Fibroblast of lung (primary cell): ENCODE measurements at regions not wholly inside any gene's neighbourhood (a gene's known extent, or its start where the extent isn't known, plus 50 kb on each side); places are given as distances from the start of the nearest gene placed in this dataset.
A peak's percentile ranks its signal among the peaks of the same experiment; 100 is the strongest.

Experiments used
- DNase-seq, 2 donors: peaks; one replicate each; pipeline versions ENCODE4 v3.0.0 to v3.0.0-alpha.2; 2010; ENCODE audit warnings: low read depth in 2 of 2
- H2AFZ ChIP-seq: 2 replicates; pipeline ENCODE4 v1.5.1; 2012; ENCODE audit warnings: low read length, control low read depth, inconsistent platforms
- H3K27ac ChIP-seq: 2 replicates; pipeline ENCODE4 v1.5.1; 2011; ENCODE audit warnings: low read length, control low read depth; ENCODE audit not compliant: insufficient read depth
- H3K27me3 ChIP-seq: 2 replicates; pipeline ENCODE4 v1.5.1; 2011; ENCODE audit warnings: mild to moderate bottlenecking, low read length; ENCODE audit not compliant: control insufficient read depth, insufficient read depth
- H3K36me3 ChIP-seq: 2 replicates; pipeline ENCODE4 v1.5.1; 2011; ENCODE audit warnings: low read length; ENCODE audit not compliant: control insufficient read depth, insufficient read depth
- H3K4me1 ChIP-seq: 2 replicates; pipeline ENCODE4 v1.5.1; 2011; ENCODE audit warnings: low read length; ENCODE audit not compliant: control insufficient read depth, insufficient read depth; ENCODE audit errors: extremely low read depth
- H3K4me2 ChIP-seq: 2 replicates; pipeline ENCODE4 v1.5.1; 2011; ENCODE audit warnings: low read length, control low read depth; ENCODE audit not compliant: insufficient read depth; ENCODE audit errors: extremely low read depth
- H3K4me3 ChIP-seq, 4 experiments: fragments of 200-600 bp in 1 of 4; sonication (generic) in 1 of 4; replicated peaks in 1 of 4; 2 replicates each; pipeline ENCODE4 v1.5.1; 2011 to 2016; ENCODE audit warnings: low read length in 4 of 4, low read depth in 3 of 4, mild to moderate bottlenecking in 3 of 4, control low read depth in 2 of 4, inconsistent platforms in 1 of 4, mixed read lengths in 1 of 4; ENCODE audit not compliant: insufficient read depth in 1 of 4; ENCODE audit errors: control extremely low read depth in 1 of 4
- H3K79me2 ChIP-seq: 2 replicates; pipeline ENCODE4 v1.5.1; 2012; ENCODE audit warnings: mild to moderate bottlenecking, low read length, inconsistent platforms; ENCODE audit not compliant: control insufficient read depth, insufficient read depth
- H3K9ac ChIP-seq: 2 replicates; pipeline ENCODE4 v1.5.1; 2011; ENCODE audit warnings: mild to moderate bottlenecking, low read length, control low read depth; ENCODE audit not compliant: insufficient read depth
- H3K9me3 ChIP-seq: 2 replicates; pipeline ENCODE4 v1.5.1; 2012; ENCODE audit warnings: low read depth, low read length; ENCODE audit not compliant: control insufficient read depth, insufficient read depth
- H4K20me1 ChIP-seq: 2 replicates; pipeline ENCODE4 v1.5.1; 2011; ENCODE audit warnings: low read length; ENCODE audit not compliant: control insufficient read depth, insufficient read depth; ENCODE audit errors: extremely low read depth
- EZH2 ChIP-seq: IDR thresholded peaks from 2 replicates; pipeline ENCODE4 v1.5.1; 2012; ENCODE audit warnings: low read length, control low read depth, mild to moderate bottlenecking; ENCODE audit errors: missing control alignments
- TF ChIP-seq, protein P1 (sequence below), 2 donors: IDR thresholded peaks in 1 of 2; conservative IDR thresholded peaks in 1 of 2; 1 replicate in 1 of 2; 2 replicates in 1 of 2; pipeline ENCODE4 v1.5.1; 2011 to 2012; ENCODE audit warnings: low read length in 2 of 2, control low read depth in 1 of 2, inconsistent platforms in 1 of 2, low read depth in 1 of 2, mild to moderate bottlenecking in 1 of 2

DNA sequence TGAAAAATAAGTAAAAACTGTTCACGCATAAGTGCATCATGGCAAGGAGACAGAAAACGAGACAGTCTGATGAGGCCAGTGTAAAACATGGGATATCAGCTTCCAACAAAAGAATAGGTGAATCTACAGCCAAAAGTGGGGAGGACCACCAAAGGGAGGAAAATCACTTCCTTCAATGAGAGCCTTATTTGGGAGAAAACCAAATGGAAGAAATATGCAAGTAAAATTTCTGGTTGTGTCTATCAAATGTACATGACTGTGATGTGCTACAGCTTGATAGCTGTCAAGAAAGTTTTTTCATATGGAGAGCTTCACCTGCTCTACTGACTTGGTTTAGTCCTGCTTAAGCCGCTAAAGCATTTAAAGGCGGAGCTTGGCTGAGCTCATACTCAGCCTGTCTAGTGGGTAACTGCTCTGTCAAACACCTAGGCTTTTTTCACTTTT lies 66.2 kb downstream of the MAGEA1 start:
- H3K27me3 ChIP-seq = no peaks in the 10 kb centered on the region
- TF ChIP-seq, protein P1, sequence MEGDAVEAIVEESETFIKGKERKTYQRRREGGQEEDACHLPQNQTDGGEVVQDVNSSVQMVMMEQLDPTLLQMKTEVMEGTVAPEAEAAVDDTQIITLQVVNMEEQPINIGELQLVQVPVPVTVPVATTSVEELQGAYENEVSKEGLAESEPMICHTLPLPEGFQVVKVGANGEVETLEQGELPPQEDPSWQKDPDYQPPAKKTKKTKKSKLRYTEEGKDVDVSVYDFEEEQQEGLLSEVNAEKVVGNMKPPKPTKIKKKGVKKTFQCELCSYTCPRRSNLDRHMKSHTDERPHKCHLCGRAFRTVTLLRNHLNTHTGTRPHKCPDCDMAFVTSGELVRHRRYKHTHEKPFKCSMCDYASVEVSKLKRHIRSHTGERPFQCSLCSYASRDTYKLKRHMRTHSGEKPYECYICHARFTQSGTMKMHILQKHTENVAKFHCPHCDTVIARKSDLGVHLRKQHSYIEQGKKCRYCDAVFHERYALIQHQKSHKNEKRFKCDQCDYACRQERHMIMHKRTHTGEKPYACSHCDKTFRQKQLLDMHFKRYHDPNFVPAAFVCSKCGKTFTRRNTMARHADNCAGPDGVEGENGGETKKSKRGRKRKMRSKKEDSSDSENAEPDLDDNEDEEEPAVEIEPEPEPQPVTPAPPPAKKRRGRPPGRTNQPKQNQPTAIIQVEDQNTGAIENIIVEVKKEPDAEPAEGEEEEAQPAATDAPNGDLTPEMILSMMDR (conservative IDR thresholded peaks at IDR 0.05 in 1 of 2, IDR thresholded peaks at IDR 0.05 in 1 of 2; ENCODE audit: low read depth in 1 of 2, low read length in 2 of 2) = no peak
- no peak for TF ChIP-seq EZH2

GRCh38 chrX:153244767-153245166 lies 65.7 kb downstream of the MAGEA1 start:
- H3K4me3 ChIP-seq = no peak overlapping the region
- H2AFZ ChIP-seq = no peak overlapping the region

More for the DNA sequence above, 66.2 kb downstream of the MAGEA1 start:
- Histone ChIP-seq H3K4me2 (no peak overlapping the region), H2AFZ (no peak overlapping the region), H3K36me3 (no peaks in the 10 kb centered on the region), H3K4me3 (no peak overlapping the region), H4K20me1 (no peaks in the 10 kb centered on the region), H3K4me1 (no peaks in the 10 kb centered on the region), H3K9ac (no peak overlapping the region), H3K9me3 (no peaks in the 10 kb centered on the region), H3K79me2 (no peaks in the 10 kb centered on the region), H3K27ac (no peak overlapping the region)
- peak in 1 of 2 donors; percentile 22 for DNase-seq

GRCh38 chrX:153238361-153238760 lies 59.3 kb downstream of the MAGEA1 start:
- no peak overlapping the region for H3K9ac ChIP-seq
- no peaks in the 10 kb centered on the region for H3K79me2 ChIP-seq
- no peak for TF ChIP-seq EZH2
- TF ChIP-seq, protein P1 (conservative IDR thresholded peaks at IDR 0.05 in 1 of 2, IDR thresholded peaks at IDR 0.05 in 1 of 2; ENCODE audit: low read depth in 1 of 2, low read length in 2 of 2) = no peak
- DNase-seq = no peak
- no peaks in the 10 kb centered on the region for H4K20me1 ChIP-seq
- H3K27ac ChIP-seq = no peak overlapping the region
- no peaks in the 10 kb centered on the region for H3K4me1 ChIP-seq
- no peaks in the 10 kb centered on the region for H3K27me3 ChIP-seq
- H2AFZ ChIP-seq = no peak overlapping the region
- no peaks in the 10 kb centered on the region for H3K9me3 ChIP-seq
- H3K4me2 ChIP-seq = no peak overlapping the region
- H3K36me3 ChIP-seq = no peaks in the 10 kb centered on the region
- H3K4me3 ChIP-seq = no peak overlapping the region

More at GRCh38 chrX:153244767-153245166, 65.7 kb downstream of the MAGEA1 start:
- H3K36me3 ChIP-seq = no peaks in the 10 kb centered on the region
- TF ChIP-seq, protein P1 (conservative IDR thresholded peaks at IDR 0.05 in 1 of 2, IDR thresholded peaks at IDR 0.05 in 1 of 2; ENCODE audit: low read depth in 1 of 2, low read length in 2 of 2) = no peak
- no peak for TF ChIP-seq EZH2
- no peak overlapping the region for H3K4me2 ChIP-seq
- DNase-seq = no peak
- H3K9me3 ChIP-seq = no peaks in the 10 kb centered on the region
- H3K27me3 ChIP-seq = no peaks in the 10 kb centered on the region
- H3K4me1 ChIP-seq = no peaks in the 10 kb centered on the region
- H3K79me2 ChIP-seq = no peaks in the 10 kb centered on the region
- H4K20me1 ChIP-seq = no peaks in the 10 kb centered on the region
- H3K9ac ChIP-seq = no peak overlapping the region
- H3K27ac ChIP-seq = no peak overlapping the region
